HUES48 (cell line): ENCODE measurements at regions not wholly inside any gene's neighbourhood (a gene's known extent, or its start where the extent isn't known, plus 50 kb on each side); places are given as distances from the start of the nearest gene placed in this dataset.
"Not testable (repeated sequence)": the region's sequence is repeated elsewhere in the genome, so short reads cannot be mapped to it uniquely, and the experiment has no call there.

Source experiments
- H3K27ac ChIP-seq: one replicate; pipeline ENCODE4 v1.7.0; 2013; ENCODE audit warnings: low read depth, low read length, inconsistent platforms
- H3K27me3 ChIP-seq: 2 replicates; pipeline ENCODE4 v1.6.1; 2013; ENCODE audit warnings: mild to moderate bottlenecking, low read length; ENCODE audit not compliant: control insufficient read depth, insufficient read depth
- H3K36me3 ChIP-seq: 2 replicates; pipeline ENCODE4 v1.6.1; 2013; ENCODE audit warnings: low read length; ENCODE audit not compliant: control insufficient read depth, insufficient read depth
- H3K4me1 ChIP-seq: 2 replicates; pipeline ENCODE4 v1.6.1; 2013; ENCODE audit warnings: mild to moderate bottlenecking, low read length; ENCODE audit not compliant: control insufficient read depth, insufficient read depth
- H3K4me3 ChIP-seq: 2 replicates; pipeline ENCODE4 v1.5.1; 2013; ENCODE audit warnings: mild to moderate bottlenecking, low read depth, low read length
- H3K9ac ChIP-seq: 2 replicates; pipeline ENCODE4 v1.6.1; 2013; ENCODE audit warnings: mild to moderate bottlenecking, low read depth, low read length, moderate library complexity
- H3K9me3 ChIP-seq: 2 replicates; pipeline ENCODE4 v1.6.1; 2013; ENCODE audit warnings: low read length; ENCODE audit not compliant: control insufficient read depth, insufficient read depth

GRCh38 chr22:48071305-48071704, 1308.9 kb downstream of the TBC1D22A start:
- H3K36me3 ChIP-seq = no peaks in the 10 kb centered on the region
- H3K27ac ChIP-seq = no peak overlapping the region
- no peak overlapping the region for H3K4me3 ChIP-seq
- H3K9ac ChIP-seq = no peak overlapping the region
- H3K9me3 ChIP-seq = 0 out of 2 replicates have a peak, but pooled peaks cover 7% of the 10 kb centered on the region
- H3K27me3 ChIP-seq = no peaks in the 10 kb centered on the region; the same call in 1 of the 2 replicates
- H3K4me1 ChIP-seq = peaks cover 25% of the 10 kb centered on the region

- no peaks in the 10 kb centered on the region for H3K36me3 ChIP-seq
- H3K9me3 ChIP-seq = 0 out of 2 replicates have a peak, but pooled peaks cover 7% of the 10 kb centered on the region
- H3K4me1 ChIP-seq = peaks cover 25% of the 10 kb centered on the region
- H3K4me3 ChIP-seq = no peak overlapping the region
- H3K27ac ChIP-seq = no peak overlapping the region
- H3K27me3 ChIP-seq = no peaks in the 10 kb centered on the region
- no peak overlapping the region for H3K9ac ChIP-seq
These were observed 1308.3 kb downstream of the TBC1D22A start for GRCh38 chr22:48070760-48071159.

GRCh38 chr22:48070083-48070482, 1307.6 kb downstream of the TBC1D22A start:
- H3K27ac ChIP-seq = no peak overlapping the region
- no peak overlapping the region for H3K9ac ChIP-seq
- peaks cover 25% of the 10 kb centered on the region for H3K4me1 ChIP-seq
- 0 out of 2 replicates have a peak, but pooled peaks cover 7% of the 10 kb centered on the region for H3K9me3 ChIP-seq
- no peaks in the 10 kb centered on the region for H3K36me3 ChIP-seq
- H3K27me3 ChIP-seq = no peaks in the 10 kb centered on the region
- H3K4me3 ChIP-seq = no peak overlapping the region

GRCh38 chr22:48069256-48069655, 1306.8 kb downstream of the TBC1D22A start:
- no peak overlapping the region for H3K4me3 ChIP-seq
- H3K9ac ChIP-seq = no peak overlapping the region
- 0 out of 2 replicates have a peak, but pooled peaks cover 7% of the 10 kb centered on the region for H3K9me3 ChIP-seq
- H3K4me1 ChIP-seq = peaks cover 25% of the 10 kb centered on the region
- H3K36me3 ChIP-seq = no peaks in the 10 kb centered on the region
- no peaks in the 10 kb centered on the region for H3K27me3 ChIP-seq
- H3K27ac ChIP-seq = no peak overlapping the region

- Histone ChIP-seq H3K4me3 (no peak overlapping the region), H3K36me3 (no peaks in the 10 kb centered on the region)
These were observed 1306.0 kb downstream of the TBC1D22A start for GRCh38 chr22:48068323-48068885.

GRCh38 chr22:48065892-48066291, 1303.4 kb downstream of the TBC1D22A start:
- H3K27me3 ChIP-seq = no peaks in the 10 kb centered on the region
- no peak overlapping the region for H3K27ac ChIP-seq
- no peak overlapping the region for H3K9ac ChIP-seq
- H3K9me3 ChIP-seq = 0 out of 2 replicates have a peak, but pooled peaks cover 7% of the 10 kb centered on the region
- no peak overlapping the region for H3K4me3 ChIP-seq
- no peaks in the 10 kb centered on the region for H3K36me3 ChIP-seq
- H3K4me1 ChIP-seq = peaks cover under 1% of the 10 kb centered on the region; the same call in 1 of the 2 replicates

More at GRCh38 chr22:48068323-48068885, 1306.0 kb downstream of the TBC1D22A start:
- Histone ChIP-seq H3K27ac (no peak overlapping the region), H3K9me3 (0 out of 2 replicates have a peak, but pooled peaks cover 7% of the 10 kb centered on the region), H3K4me1 (peaks cover 21% of the 10 kb centered on the region), H3K9ac (no peak overlapping the region), H3K27me3 (no peaks in the 10 kb centered on the region)

- Histone ChIP-seq H3K4me3 (no peak overlapping the region), H3K9ac (no peak overlapping the region), H3K36me3 (no peaks in the 10 kb centered on the region), H3K27ac (no peak overlapping the region), H3K9me3 (no peaks in the 10 kb centered on the region), H3K4me1 (no peaks in the 10 kb centered on the region), H3K27me3 (no peaks in the 10 kb centered on the region)
These were observed 1299.3 kb downstream of the TBC1D22A start for GRCh38 chr22:48061726-48062125.

GRCh38 chr22:48060266-48060665, 1297.8 kb downstream of the TBC1D22A start:
- no peaks in the 10 kb centered on the region for H3K36me3 ChIP-seq
- no peak overlapping the region for H3K4me3 ChIP-seq
- no peak overlapping the region for H3K9ac ChIP-seq
- no peaks in the 10 kb centered on the region for H3K9me3 ChIP-seq
- no peaks in the 10 kb centered on the region for H3K27me3 ChIP-seq
- no peak overlapping the region for H3K27ac ChIP-seq
- H3K4me1 ChIP-seq = no peaks in the 10 kb centered on the region

GRCh38 chr22:48059521-48059920, 1297.1 kb downstream of the TBC1D22A start:
- H3K4me1 ChIP-seq, H3K9me3 ChIP-seq, H3K36me3 ChIP-seq, H3K27me3 ChIP-seq, H3K27ac ChIP-seq, H3K9ac ChIP-seq, H3K4me3 ChIP-seq: not testable (repeated sequence)

- no peaks in the 10 kb centered on the region for H3K9me3 ChIP-seq
- no peaks in the 10 kb centered on the region for H3K4me1 ChIP-seq
- H3K36me3 ChIP-seq = no peaks in the 10 kb centered on the region
- H3K4me3 ChIP-seq = no peak overlapping the region
- H3K9ac ChIP-seq = no peak overlapping the region
- no peak overlapping the region for H3K27ac ChIP-seq
- H3K27me3 ChIP-seq = no peaks in the 10 kb centered on the region
These were observed 1294.8 kb downstream of the TBC1D22A start for GRCh38 chr22:48057116-48057835.

- no peaks in the 10 kb centered on the region for H3K27me3 ChIP-seq
- H3K4me3 ChIP-seq = no peak overlapping the region
- no peak overlapping the region for H3K9ac ChIP-seq
- no peaks in the 10 kb centered on the region for H3K9me3 ChIP-seq
- H3K36me3 ChIP-seq = no peaks in the 10 kb centered on the region
- H3K4me1 ChIP-seq = no peaks in the 10 kb centered on the region
- no peak overlapping the region for H3K27ac ChIP-seq
These were observed 1293.4 kb downstream of the TBC1D22A start for GRCh38 chr22:48055827-48056226.
